ENCODE measurements at regions not wholly inside any gene's neighbourhood (a gene's known extent, or its start where the extent isn't known, plus 50 kb on each side); places are given as distances from the start of the nearest gene placed in this dataset.
A peak's percentile ranks its signal among the peaks of the same experiment; 100 is the strongest.

GRCh38 chr5:74251141-74252035 lies 389.1 kb downstream of the ENC1 start:
- DNase-seq (ENCODE audit: extremely low spot score, insufficient read length, low read depth) = no peak
- no peak for FAIRE-seq

GRCh38 chr5:74250304-74251102 lies 390.0 kb downstream of the ENC1 start:
- FAIRE-seq = no peak

DNA sequence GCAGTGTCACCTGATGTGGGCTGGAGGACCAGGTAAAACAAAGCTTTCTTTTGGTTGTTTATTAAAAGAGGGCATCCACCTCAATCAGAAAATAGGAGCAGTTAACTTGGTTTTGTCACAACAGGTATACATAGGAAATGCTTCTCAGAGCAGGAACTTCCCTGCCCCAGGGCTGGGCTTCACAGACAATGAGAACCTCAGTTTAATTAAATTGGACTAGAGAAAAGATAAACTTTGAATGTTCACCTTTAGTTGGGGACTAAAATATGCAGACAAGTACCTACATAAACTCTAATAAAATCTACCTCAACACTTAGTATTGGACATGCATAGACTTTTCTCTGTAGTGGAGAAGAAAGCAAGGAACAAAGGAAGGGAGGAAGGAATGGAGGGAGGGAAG lies 392.0 kb downstream of the ENC1 start:
- DNase-seq (ENCODE audit: extremely low spot score, insufficient read length, low read depth) (no peak), FAIRE-seq (peak; percentile 9)

More at GRCh38 chr5:74250304-74251102, 390.0 kb downstream of the ENC1 start:
- no peak for DNase-seq (ENCODE audit: extremely low spot score, insufficient read length, low read depth)

DNA sequence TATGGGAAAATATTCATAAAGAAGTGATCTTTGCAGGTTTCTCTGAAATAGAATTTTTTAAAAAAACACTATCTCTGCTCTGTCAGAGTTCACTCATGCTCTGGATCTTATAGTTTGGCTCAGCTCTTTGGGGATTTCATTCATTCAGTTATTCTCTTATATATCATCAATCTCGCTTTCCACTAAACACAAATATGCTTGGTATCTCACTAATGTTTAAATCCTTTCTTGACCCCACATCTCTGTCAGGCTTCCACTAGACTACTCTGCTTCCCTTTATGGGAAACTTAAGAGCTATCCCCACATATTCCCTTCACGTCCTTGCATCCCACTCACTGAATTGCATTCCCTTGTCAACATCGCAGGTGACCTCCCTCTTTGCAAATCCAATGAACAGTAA lies 396.1 kb downstream of the ENC1 start:
- FAIRE-seq (no peak), DNase-seq (ENCODE audit: extremely low spot score, insufficient read length, low read depth) (no peak)

DNA sequence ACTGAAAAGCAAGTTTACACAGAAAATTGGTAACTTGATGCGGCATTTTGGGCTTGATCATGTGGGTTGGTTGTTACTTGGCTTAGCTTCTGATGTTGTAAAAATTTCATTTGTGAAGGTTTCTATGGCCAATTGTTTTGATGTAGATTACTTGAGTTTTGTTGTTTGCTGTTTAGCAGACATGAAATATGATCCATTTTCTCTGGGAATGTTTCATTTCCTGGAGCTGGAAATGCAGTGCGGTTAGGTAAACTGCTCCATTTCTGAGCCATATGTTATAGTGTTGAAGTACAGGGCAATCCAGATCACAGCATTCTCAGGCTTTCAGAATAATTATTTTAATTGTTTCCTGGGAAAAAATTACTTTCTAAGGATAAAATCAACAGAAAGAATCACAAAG lies 396.9 kb downstream of the ENC1 start:
- DNase-seq (ENCODE audit: extremely low spot score, insufficient read length, low read depth) = no peak
- no peak for FAIRE-seq

- DNase-seq (ENCODE audit: extremely low spot score, insufficient read length, low read depth) = no peak
- FAIRE-seq = no peak
Observed at GRCh38 chr5:74242516-74242915, 398.0 kb downstream of the ENC1 start.

- FAIRE-seq (peak; percentile 39), DNase-seq (ENCODE audit: extremely low spot score, insufficient read length, low read depth) (no peak)
Observed at GRCh38 chr5:74241751-74242140, 398.8 kb downstream of the ENC1 start.

GRCh38 chr5:74240783-74241750 lies 399.5 kb downstream of the ENC1 start:
- no peak for FAIRE-seq
- no peak for DNase-seq (ENCODE audit: extremely low spot score, insufficient read length, low read depth)

GRCh38 chr5:74239261-74239660 lies 401.3 kb downstream of the ENC1 start:
- no peak for FAIRE-seq
- DNase-seq (ENCODE audit: extremely low spot score, insufficient read length, low read depth) = no peak

DNA sequence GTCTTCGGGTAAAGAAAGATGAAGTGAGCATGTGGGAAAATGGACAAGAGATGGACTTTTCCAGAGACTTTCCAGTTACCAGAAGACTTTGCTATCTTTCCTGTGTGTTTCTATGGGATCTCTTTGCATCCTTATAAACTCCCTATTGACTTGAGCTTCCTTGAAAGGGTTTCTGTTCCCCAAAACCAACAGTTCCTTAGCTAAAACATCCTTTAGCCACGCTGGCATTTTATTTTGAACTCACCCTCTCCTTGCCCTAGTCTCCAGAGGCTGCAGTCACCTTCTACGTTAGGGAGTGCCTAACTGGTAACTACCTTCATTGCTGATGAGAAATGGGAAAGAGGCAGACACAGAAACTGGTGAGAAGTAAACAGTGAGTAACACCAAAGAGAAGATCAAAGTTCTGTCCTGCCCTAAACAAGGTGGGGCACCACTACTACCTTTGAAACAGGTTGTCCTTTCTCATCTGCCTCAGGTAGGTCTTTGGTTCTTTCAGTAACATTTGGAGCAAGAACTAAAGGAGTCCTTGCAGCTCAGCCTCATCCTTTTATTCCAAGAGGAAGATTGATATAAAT lies 402.9 kb downstream of the ENC1 start:
- FAIRE-seq = no peak
- DNase-seq (ENCODE audit: extremely low spot score, insufficient read length, low read depth) = no peak

DNA sequence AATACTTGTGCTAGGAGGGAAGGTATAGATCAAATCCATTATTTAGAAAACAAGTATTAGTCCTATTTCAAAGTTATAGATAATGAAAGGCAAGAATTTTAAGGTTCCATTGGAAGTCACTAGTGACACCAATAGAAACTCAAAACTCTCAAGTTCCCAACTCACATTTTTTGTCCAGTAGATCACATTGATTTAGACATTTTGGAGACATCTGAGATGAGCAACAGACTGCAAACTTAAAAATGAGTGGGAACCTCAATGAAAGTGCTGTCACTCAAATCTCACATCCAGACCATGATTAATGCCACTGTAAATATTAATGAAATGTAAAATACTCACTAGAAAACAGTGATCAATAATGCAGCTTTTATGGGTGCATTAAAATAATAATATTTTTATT lies 405.0 kb downstream of the ENC1 start:
- DNase-seq (ENCODE audit: extremely low spot score, insufficient read length, low read depth) (no peak), FAIRE-seq (no peak)

DNA sequence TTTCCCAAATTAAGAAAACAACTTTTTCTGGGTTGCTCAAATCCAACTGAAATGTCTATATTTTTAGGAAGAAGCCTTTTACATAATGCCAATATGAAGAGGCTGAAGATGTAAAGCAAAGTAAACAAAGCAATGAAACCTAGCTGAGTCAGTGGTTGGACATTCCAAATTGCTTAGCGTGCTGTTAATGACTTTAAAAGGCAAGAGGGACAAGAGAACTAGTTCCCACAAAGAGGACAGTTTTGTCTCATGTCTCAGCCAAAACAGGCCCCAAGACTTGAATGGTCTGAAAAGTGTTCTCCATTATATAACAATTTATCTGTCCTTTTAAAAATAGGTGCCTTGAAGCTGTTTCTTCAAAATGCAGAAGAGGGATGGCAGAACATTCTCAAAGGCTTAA lies 407.0 kb downstream of the ENC1 start:
- DNase-seq (ENCODE audit: extremely low spot score, insufficient read length, low read depth) = no peak
- no peak for FAIRE-seq

DNA sequence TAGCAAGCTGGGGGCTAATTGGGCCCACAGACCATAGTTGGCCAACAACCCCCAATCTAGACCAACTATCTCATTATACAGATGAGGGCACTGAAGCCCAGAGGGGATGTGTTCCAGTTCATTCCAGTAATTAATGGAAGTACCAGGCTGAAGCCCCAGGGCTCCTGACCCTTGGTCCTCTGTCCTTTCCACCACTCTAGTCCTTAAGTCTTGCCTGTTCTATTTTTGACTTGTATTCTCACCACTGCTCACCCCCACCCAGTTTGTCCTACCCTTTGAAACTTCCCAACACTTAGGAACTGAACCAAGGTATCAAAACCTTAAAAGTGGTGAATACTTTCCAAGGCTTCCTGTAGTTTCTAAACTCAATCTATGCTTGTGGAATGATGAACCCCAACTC lies 407.4 kb downstream of the ENC1 start:
- no peak for DNase-seq (ENCODE audit: extremely low spot score, insufficient read length, low read depth)
- FAIRE-seq = no peak

- FAIRE-seq (no peak), DNase-seq (ENCODE audit: extremely low spot score, insufficient read length, low read depth) (no peak)
Observed at GRCh38 chr5:74232276-74232675, 408.3 kb downstream of the ENC1 start.

GRCh38 chr5:74231697-74232096 lies 408.8 kb downstream of the ENC1 start:
- no peak for DNase-seq (ENCODE audit: extremely low spot score, insufficient read length, low read depth)
- FAIRE-seq = no peak

- DNase-seq (ENCODE audit: extremely low spot score, insufficient read length, low read depth) (no peak), FAIRE-seq (no peak)
Observed at GRCh38 chr5:74226716-74227485, 413.6 kb downstream of the ENC1 start.

- FAIRE-seq = no peak
Observed at GRCh38 chr5:74225587-74225986, 414.9 kb downstream of the ENC1 start.

DNA sequence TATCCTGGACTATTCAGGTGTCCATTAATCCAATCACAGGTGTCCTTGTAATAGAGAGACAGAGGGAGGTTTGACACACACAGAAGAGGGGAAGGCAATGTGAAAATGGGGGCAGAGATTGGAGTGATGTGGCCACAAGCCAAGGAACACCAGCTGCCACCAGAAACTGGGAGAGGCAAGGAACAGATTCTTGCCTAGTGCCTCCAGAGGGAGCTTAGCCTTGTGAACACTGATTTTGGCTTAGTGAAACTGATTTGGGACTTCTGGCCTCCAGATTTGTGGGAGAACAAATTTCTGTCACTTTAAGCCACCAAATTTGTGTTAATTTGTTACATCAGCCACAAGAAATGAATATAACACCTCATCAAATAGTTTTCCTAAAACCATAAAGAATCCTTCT lies 416.2 kb downstream of the ENC1 start:
- no peak for DNase-seq (ENCODE audit: extremely low spot score, insufficient read length, low read depth)
- no peak for FAIRE-seq

More at GRCh38 chr5:74225587-74225986, 414.9 kb downstream of the ENC1 start:
- DNase-seq (ENCODE audit: extremely low spot score, insufficient read length, low read depth) = no peak

DNA sequence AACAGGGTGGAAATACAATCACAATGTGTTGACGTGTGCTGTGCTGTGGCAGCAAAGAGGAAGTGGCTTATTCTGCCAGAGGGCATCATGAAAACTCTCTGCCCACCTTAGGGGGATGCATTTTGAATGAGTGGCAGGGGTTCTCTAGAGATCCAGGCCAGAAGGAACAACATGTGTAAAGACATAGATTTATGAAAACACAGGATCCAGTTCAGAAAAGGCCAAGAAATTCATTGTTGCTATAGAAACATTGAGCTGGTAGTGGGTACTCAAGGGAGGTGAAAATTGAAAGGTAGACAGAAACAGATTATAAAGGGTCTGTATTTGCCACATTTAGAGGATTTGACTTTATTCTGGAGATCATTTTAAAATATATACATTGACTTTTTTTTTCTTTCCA lies 417.7 kb downstream of the ENC1 start:
- FAIRE-seq (no peak), DNase-seq (ENCODE audit: extremely low spot score, insufficient read length, low read depth) (no peak)
